Keratinocyte (primary cell): ENCODE measurements at regions not wholly inside any gene's neighbourhood (a gene's known extent, or its start where the extent isn't known, plus 50 kb on each side); places are given as distances from the start of the nearest gene placed in this dataset.

Experiments
- DNase-seq: peaks from one replicate; pipeline ENCODE4 v3.0.0-alpha.2; 2011; ENCODE audit warnings: low read depth, missing footprints, low spot score
- FAIRE-seq: peaks from 2 replicates; lab custom pipeline; 2011; peaks lifted over from hg19 to GRCh38; lab: Jason Lieb, UNC
- H2AFZ ChIP-seq: 2 replicates; pipeline ENCODE4 v1.6.0; 2012; ENCODE audit warnings: low read length, control low read depth, inconsistent platforms; ENCODE audit not compliant: control insufficient read depth
- H3K27ac ChIP-seq: 2 replicates; pipeline ENCODE4 v1.5.1; 2011; ENCODE audit warnings: low read length; ENCODE audit not compliant: control insufficient read depth, insufficient read depth
- H3K27me3 ChIP-seq: 3 replicates; pipeline ENCODE4 v1.6.0; 2011; ENCODE audit warnings: low read length; ENCODE audit not compliant: control insufficient read depth, insufficient read depth; ENCODE audit errors: extremely low read depth
- H3K36me3 ChIP-seq, 2 experiments: 2 replicates in 1 of 2; 3 replicates in 1 of 2; pipeline ENCODE4 v1.5.1; 2011; ENCODE audit warnings: low read length in 2 of 2, mild to moderate bottlenecking in 1 of 2; ENCODE audit not compliant: control insufficient read depth in 2 of 2, insufficient read depth in 2 of 2; ENCODE audit errors: extremely low read depth in 1 of 2
- H3K4me1 ChIP-seq: 3 replicates; pipeline ENCODE4 v1.5.1; 2011; ENCODE audit warnings: low read length; ENCODE audit not compliant: control insufficient read depth, insufficient read depth; ENCODE audit errors: extremely low read depth
- H3K4me2 ChIP-seq: 3 replicates; pipeline ENCODE4 v1.6.0; 2011; ENCODE audit warnings: low read depth, low read length; ENCODE audit not compliant: control insufficient read depth, insufficient read depth; ENCODE audit errors: extremely low read depth
- H3K4me3 ChIP-seq, 3 experiments: fragments of 200-600 bp in 1 of 3; sonication (generic) in 1 of 3; 2 replicates in 2 of 3; 3 replicates in 1 of 3; pipeline ENCODE4 v1.5.1; 2011 to 2016; ENCODE audit warnings: low read length in 3 of 3, mild to moderate bottlenecking in 3 of 3, control low read depth in 2 of 3, inconsistent platforms in 1 of 3, low read depth in 1 of 3, mixed read lengths in 1 of 3, mixed run types in 1 of 3, moderate library complexity in 1 of 3; ENCODE audit not compliant: control insufficient read depth in 2 of 3, insufficient read depth in 2 of 3; ENCODE audit errors: extremely low read depth in 1 of 3
- H3K79me2 ChIP-seq: 2 replicates; pipeline ENCODE4 v1.6.0; 2012; ENCODE audit warnings: low read length; ENCODE audit not compliant: control insufficient read depth, insufficient read depth
- H3K9ac ChIP-seq: 3 replicates; pipeline ENCODE4 v1.6.0; 2011; ENCODE audit warnings: low read length; ENCODE audit not compliant: control insufficient read depth, insufficient read depth; ENCODE audit errors: extremely low read depth
- H3K9me1 ChIP-seq: 3 replicates; pipeline ENCODE4 v1.6.0; 2011; ENCODE audit warnings: low read length; ENCODE audit not compliant: control insufficient read depth, insufficient read depth; ENCODE audit errors: extremely low read depth
- H3K9me3 ChIP-seq: 2 replicates; pipeline ENCODE4 v1.5.1; 2012; ENCODE audit warnings: low read depth, low read length; ENCODE audit not compliant: control insufficient read depth
- H4K20me1 ChIP-seq: 3 replicates; pipeline ENCODE4 v1.6.0; 2011; ENCODE audit warnings: low read length; ENCODE audit not compliant: control insufficient read depth, insufficient read depth; ENCODE audit errors: extremely low read depth
- EZH2 ChIP-seq: IDR thresholded peaks from one replicate; pipeline ENCODE4 v1.6.1; 2012; ENCODE audit warnings: inconsistent platforms, mild to moderate bottlenecking, low read length, moderate library complexity
- dilution Hi-C: fragments of 300-500 bp; cut with MboI; formaldehyde crosslinking; loops from one replicate; pipeline ENCODE4 v1.7.0; 2020; ENCODE audit warnings: low sequenced_read_pairs; ENCODE audit not compliant: extremely low pct_ligation_motif_present
- TF ChIP-seq, protein P1 (sequence below), 3 experiments: IDR thresholded peaks in 1 of 3; conservative IDR thresholded peaks in 1 of 3; optimal IDR thresholded peaks in 1 of 3; 2 replicates in 2 of 3; 3 replicates in 1 of 3; pipeline versions ENCODE3 to v1.5.1; 2011; ENCODE audit warnings: low read length in 3 of 3, mild to moderate bottlenecking in 3 of 3, moderate library complexity in 2 of 3, control low read depth in 1 of 3, inconsistent platforms in 1 of 3; ENCODE audit not compliant: insufficient read depth in 2 of 3; ENCODE audit errors: extremely low read depth in 1 of 3

DNA sequence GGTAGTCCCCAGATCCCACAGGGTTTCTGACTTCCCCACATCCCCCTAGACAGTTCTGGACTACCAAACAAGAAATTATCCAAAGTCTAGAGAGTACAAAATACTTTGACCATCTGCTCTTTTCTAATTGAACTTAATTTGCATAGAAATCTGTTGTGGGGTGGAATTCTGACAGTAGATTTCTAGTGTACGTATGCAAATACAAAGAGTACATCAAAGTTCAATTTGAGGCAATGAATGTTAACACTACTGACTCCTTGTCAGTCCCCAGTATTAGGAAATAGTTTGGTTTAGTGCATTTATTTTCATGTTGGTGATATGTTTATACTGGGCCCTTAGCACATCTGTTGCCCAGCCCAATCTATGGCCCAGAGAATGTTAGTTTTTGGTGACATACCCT lies 292.6 kb downstream of the CETN3 start:
- TF ChIP-seq EZH2: no peak
- TF ChIP-seq, protein P1, sequence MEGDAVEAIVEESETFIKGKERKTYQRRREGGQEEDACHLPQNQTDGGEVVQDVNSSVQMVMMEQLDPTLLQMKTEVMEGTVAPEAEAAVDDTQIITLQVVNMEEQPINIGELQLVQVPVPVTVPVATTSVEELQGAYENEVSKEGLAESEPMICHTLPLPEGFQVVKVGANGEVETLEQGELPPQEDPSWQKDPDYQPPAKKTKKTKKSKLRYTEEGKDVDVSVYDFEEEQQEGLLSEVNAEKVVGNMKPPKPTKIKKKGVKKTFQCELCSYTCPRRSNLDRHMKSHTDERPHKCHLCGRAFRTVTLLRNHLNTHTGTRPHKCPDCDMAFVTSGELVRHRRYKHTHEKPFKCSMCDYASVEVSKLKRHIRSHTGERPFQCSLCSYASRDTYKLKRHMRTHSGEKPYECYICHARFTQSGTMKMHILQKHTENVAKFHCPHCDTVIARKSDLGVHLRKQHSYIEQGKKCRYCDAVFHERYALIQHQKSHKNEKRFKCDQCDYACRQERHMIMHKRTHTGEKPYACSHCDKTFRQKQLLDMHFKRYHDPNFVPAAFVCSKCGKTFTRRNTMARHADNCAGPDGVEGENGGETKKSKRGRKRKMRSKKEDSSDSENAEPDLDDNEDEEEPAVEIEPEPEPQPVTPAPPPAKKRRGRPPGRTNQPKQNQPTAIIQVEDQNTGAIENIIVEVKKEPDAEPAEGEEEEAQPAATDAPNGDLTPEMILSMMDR (optimal IDR thresholded peaks at IDR 0.05 in 1 of 3, IDR thresholded peaks at IDR 0.05 in 1 of 3, conservative IDR thresholded peaks at IDR 0.05 in 1 of 3; ENCODE audit: extremely low read depth in 1 of 3, insufficient read depth in 2 of 3, low read length in 3 of 3): no peak
- Histone ChIP-seq H3K4me2 (no peak overlapping the region), H2AFZ (no peak overlapping the region), H3K9ac (no peak overlapping the region), H3K27ac (no peak overlapping the region), H4K20me1 (no peaks in the 10 kb centered on the region), H3K36me3 (no peaks in the 10 kb centered on the region), H3K9me1 (no peaks in the 10 kb centered on the region), H3K9me3 (no peaks in the 10 kb centered on the region), H3K79me2 (no peaks in the 10 kb centered on the region), H3K4me1 (no peaks in the 10 kb centered on the region), H3K4me3 (no peak overlapping the region), H3K27me3 (no peaks in the 10 kb centered on the region)
- DNase-seq (no peak), FAIRE-seq (no peak)
- dilution Hi-C loops: no loop called here

DNA sequence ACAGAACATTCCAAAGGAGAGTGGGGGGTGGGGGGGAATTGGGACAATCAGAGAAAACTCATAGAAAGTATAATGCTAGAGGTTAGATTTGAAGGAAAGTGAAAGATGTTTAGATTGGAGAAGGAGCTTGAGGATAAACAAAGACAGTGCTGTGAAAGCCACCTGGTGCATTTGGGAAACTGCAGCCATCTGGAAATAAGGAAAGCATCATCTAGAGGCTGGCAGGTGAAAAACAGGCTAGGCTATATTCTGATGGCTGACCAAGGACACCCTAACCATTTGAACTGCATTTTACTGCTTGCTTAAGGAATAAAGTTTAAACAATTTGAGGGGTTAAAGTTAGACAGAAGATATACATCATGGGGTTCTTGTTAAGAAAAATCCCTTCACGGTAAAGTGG lies 296.4 kb downstream of the CETN3 start:
- H3K79me2 ChIP-seq: no peaks in the 10 kb centered on the region
- H3K36me3 ChIP-seq: no peaks in the 10 kb centered on the region
- H3K27ac ChIP-seq: no peak overlapping the region
- no peaks in the 10 kb centered on the region for H3K9me1 ChIP-seq
- FAIRE-seq (no peak), DNase-seq (no peak)
- no peaks in the 10 kb centered on the region for H3K27me3 ChIP-seq
- H3K9me3 ChIP-seq: no peaks in the 10 kb centered on the region
- H2AFZ ChIP-seq: no peak overlapping the region
- no peak overlapping the region for H3K4me2 ChIP-seq
- no peak overlapping the region for H3K9ac ChIP-seq
- no peak for TF ChIP-seq EZH2
- TF ChIP-seq, protein P1 (optimal IDR thresholded peaks at IDR 0.05 in 1 of 3, IDR thresholded peaks at IDR 0.05 in 1 of 3, conservative IDR thresholded peaks at IDR 0.05 in 1 of 3; ENCODE audit: extremely low read depth in 1 of 3, insufficient read depth in 2 of 3, low read length in 3 of 3): peak in 1 of 3 experiments; percentile 25
- no peaks in the 10 kb centered on the region for H3K4me1 ChIP-seq
- H4K20me1 ChIP-seq: no peaks in the 10 kb centered on the region
- H3K4me3 ChIP-seq: no peak overlapping the region
- dilution Hi-C loops: no loop called here
